Ascending aorta (tissue), 2 donors: ENCODE measurements at regions not wholly inside any gene's neighbourhood (a gene's known extent, or its start where the extent isn't known, plus 50 kb on each side); places are given as distances from the start of the nearest gene placed in this dataset.

Experiments
- DNase-seq, 2 donors: peaks; one replicate each; pipeline ENCODE4 v3.0.0-alpha.2; 2019; ENCODE audit warnings: low spot score in 2 of 2
- H3K27ac ChIP-seq, 2 donors: fragments of 200-600 bp; sonication (generic); one replicate each; pipeline ENCODE4 v1.5.1; 2016 to 2017; ENCODE audit warnings: mild to moderate bottlenecking in 1 of 2
- H3K27me3 ChIP-seq: fragments of 200-600 bp; sonication (generic); one replicate; pipeline ENCODE4 v1.5.1; 2017
- H3K36me3 ChIP-seq, 2 donors: fragments of 200-600 bp; sonication (generic); one replicate each; pipeline ENCODE4 v1.5.1; 2016
- H3K4me1 ChIP-seq, 2 donors: fragments of 200-600 bp; sonication (generic); one replicate each; pipeline ENCODE4 v1.5.1; 2016 to 2017; ENCODE audit warnings: mild to moderate bottlenecking in 1 of 2
- H3K4me3 ChIP-seq, 2 donors: fragments of 200-600 bp; sonication (generic); one replicate each; pipeline ENCODE4 v1.5.1; 2016 to 2017; ENCODE audit warnings: mild to moderate bottlenecking in 1 of 2
- H3K9me3 ChIP-seq, 2 donors: fragments of 200-600 bp; sonication (generic); one replicate each; pipeline ENCODE4 v1.5.1; 2016
- intact Hi-C: fragments of 100-400 bp; cut with DNase I; formaldehyde crosslinking; loops from one replicate; pipeline ENCODE4 v1.15.1; 2023
- TF ChIP-seq, protein P1 (sequence below), 3 experiments: fragments of 200-600 bp in 2 of 3; fragments of 450-650 bp in 1 of 3; sonication (generic) in 2 of 3; IDR thresholded peaks; one replicate each; pipeline ENCODE4 v1.5.1; 2016 to 2019; ENCODE audit warnings: antibody characterized with exemption in 3 of 3, mild to moderate bottlenecking in 1 of 3, moderate library complexity in 1 of 3

DNA sequence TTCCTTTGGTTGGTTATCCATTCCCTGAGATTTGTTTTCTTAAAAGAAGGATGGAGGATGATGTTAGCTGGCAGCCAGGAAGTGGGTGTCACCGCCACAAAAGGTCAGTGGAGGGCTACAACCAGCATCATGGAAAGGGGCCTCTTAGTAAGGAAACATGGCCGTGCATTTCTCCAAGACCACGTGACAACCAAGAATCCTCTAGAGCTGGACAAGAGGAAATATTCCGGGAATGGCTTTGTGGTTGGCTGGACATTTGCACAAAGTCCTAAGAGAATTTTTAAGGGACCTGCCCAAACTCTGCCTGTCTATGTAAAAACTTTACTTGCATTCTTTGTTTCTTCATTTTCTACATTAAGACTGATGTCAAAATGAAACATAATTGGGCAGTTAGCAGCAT, 399.9 kb upstream of the MARCKS start:
- peaks cover 0 to 4% of the 10 kb centered on the region in 2 donors for H3K4me1 ChIP-seq
- no peaks in the 10 kb centered on the region for H3K27me3 ChIP-seq
- H3K4me3 ChIP-seq = no peak overlapping the region
- no peak overlapping the region for H3K27ac ChIP-seq
- intact Hi-C loops = no loop called here
- DNase-seq = peak in 1 of 2 donors; percentile 67
- H3K36me3 ChIP-seq = no peaks in the 10 kb centered on the region
- no peaks in the 10 kb centered on the region for H3K9me3 ChIP-seq
- TF ChIP-seq, protein P1, sequence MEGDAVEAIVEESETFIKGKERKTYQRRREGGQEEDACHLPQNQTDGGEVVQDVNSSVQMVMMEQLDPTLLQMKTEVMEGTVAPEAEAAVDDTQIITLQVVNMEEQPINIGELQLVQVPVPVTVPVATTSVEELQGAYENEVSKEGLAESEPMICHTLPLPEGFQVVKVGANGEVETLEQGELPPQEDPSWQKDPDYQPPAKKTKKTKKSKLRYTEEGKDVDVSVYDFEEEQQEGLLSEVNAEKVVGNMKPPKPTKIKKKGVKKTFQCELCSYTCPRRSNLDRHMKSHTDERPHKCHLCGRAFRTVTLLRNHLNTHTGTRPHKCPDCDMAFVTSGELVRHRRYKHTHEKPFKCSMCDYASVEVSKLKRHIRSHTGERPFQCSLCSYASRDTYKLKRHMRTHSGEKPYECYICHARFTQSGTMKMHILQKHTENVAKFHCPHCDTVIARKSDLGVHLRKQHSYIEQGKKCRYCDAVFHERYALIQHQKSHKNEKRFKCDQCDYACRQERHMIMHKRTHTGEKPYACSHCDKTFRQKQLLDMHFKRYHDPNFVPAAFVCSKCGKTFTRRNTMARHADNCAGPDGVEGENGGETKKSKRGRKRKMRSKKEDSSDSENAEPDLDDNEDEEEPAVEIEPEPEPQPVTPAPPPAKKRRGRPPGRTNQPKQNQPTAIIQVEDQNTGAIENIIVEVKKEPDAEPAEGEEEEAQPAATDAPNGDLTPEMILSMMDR (IDR thresholded peaks at IDR 0.05) = no peak

GRCh38 chr6:113457751-113458150, 399.4 kb upstream of the MARCKS start:
- TF ChIP-seq, protein P1 (IDR thresholded peaks at IDR 0.05) = no peak
- H3K27me3 ChIP-seq = no peaks in the 10 kb centered on the region
- DNase-seq = no peak
- H3K27ac ChIP-seq = no peak overlapping the region
- peaks cover 0 to 4% of the 10 kb centered on the region in 2 donors for H3K4me1 ChIP-seq
- intact Hi-C loops = no loop called here
- no peaks in the 10 kb centered on the region for H3K36me3 ChIP-seq
- no peak overlapping the region for H3K4me3 ChIP-seq
- H3K9me3 ChIP-seq = no peaks in the 10 kb centered on the region

DNA sequence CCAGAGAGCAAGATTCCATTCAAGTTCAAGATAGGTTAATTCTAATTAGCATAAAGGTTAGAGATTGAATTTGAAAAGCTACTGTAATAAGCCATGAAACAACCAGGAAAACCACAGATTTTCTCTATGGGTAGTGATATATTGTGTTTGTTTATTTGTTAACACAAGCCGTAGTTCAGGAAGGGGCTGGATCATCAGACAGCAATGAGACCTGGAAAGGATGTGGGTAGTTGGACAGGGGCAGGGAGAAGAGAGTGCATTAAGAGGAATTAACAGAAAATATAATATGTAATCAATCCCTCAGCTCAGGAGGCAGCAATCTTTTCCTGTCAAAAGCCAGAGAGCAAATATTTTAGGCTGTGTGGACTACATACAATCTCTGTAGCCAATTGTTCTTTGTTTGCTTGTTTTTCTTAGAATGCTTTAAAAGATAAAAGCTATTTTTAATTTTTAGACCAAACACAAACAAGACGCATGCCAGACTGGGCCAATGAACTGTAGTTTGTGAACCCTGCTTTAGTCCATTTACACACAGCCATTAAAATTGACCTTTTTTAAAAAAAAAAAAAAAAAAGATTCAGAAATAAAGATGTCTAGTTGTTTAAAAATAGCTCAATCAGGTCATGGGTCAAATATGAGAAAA, 398.7 kb upstream of the MARCKS start:
- Histone ChIP-seq H3K27ac (no peak overlapping the region), H3K27me3 (no peaks in the 10 kb centered on the region), H3K4me3 (no peak overlapping the region), H3K9me3 (no peaks in the 10 kb centered on the region), H3K4me1 (peaks cover 0 to 4% of the 10 kb centered on the region in 2 donors), H3K36me3 (no peaks in the 10 kb centered on the region)
- intact Hi-C loops = no loop called here
- TF ChIP-seq, protein P1 (IDR thresholded peaks at IDR 0.05) = no peak
- no peak for DNase-seq

DNA sequence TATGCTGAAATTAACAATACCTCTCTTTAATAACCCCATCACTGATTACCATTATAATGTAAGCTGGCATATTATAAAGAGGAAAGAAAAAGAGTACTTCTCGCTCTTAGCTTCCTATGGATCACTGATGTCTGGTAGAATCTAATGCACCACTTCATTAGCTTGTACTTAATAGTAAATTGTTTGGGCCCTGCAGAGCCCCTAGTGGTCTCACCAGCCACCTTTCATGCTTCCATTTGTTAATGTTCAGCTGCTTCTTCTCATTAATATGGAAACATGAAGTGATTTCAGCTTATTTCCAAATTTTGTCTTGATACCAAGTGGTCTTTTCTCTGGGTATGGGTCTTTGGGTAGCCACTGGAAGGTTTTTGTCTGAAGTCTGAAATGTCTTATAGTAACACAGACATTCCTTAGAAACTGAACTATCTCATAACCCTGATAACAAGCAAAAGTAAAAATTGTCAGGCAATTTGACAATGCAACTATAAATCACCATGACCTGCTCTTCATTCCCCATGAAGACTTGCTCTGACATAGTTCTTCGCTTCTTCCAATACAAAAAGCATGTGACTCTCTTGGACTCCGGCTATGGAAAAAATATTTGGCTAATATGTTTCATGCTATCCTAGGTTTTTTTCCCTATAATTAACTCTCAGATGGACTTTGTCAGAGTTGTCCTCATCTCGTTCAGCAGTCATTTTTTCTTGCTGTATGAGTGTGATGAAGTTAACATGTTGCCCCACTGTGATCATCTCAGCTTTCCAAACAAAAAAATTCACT, 395.8 kb upstream of the MARCKS start:
- Histone ChIP-seq H3K27ac (no peak overlapping the region), H3K27me3 (no peaks in the 10 kb centered on the region), H3K36me3 (no peaks in the 10 kb centered on the region), H3K4me3 (no peak overlapping the region), H3K4me1 (peaks cover 0 to 4% of the 10 kb centered on the region in 2 donors), H3K9me3 (no peaks in the 10 kb centered on the region)
- no peak for DNase-seq
- intact Hi-C loops = no loop called here
- TF ChIP-seq, protein P1 (IDR thresholded peaks at IDR 0.05) = no peak

- Histone ChIP-seq H3K27ac (no peak overlapping the region), H3K4me1 (no peaks in the 10 kb centered on the region), H3K9me3 (no peaks in the 10 kb centered on the region), H3K27me3 (no peaks in the 10 kb centered on the region), H3K36me3 (no peaks in the 10 kb centered on the region), H3K4me3 (no peak overlapping the region)
- no peak for DNase-seq
- TF ChIP-seq, protein P1 (IDR thresholded peaks at IDR 0.05) = no peak
- intact Hi-C loops = no loop called here
Measured at GRCh38 chr6:113464536-113464935, 392.6 kb upstream of the MARCKS start.
